Endothelial cell of umbilical vein (primary cell): ENCODE measurements at regions not wholly inside any gene's neighbourhood (a gene's known extent, or its start where the extent isn't known, plus 50 kb on each side); places are given as distances from the start of the nearest gene placed in this dataset.

Experiments
- BruUV-seq: library from RNA; stranded (reverse); fragments of 400-500 nt; replicated peaks from 2 replicates; lab custom pipeline; 2021; lab: Mats Ljungman, UMichigan
- CTCF ChIA-PET: fragments of 300-600, 350-600 bp; sonication (Branson Sonifier 250); formaldehyde crosslinking; loops from one replicate; lab custom pipeline; 2021; ENCODE audit warnings: antibody characterized with exemption, inconsistent platforms; lab: Charles Lee
- POLR2A ChIA-PET: fragments of 300-600, 350-600 bp; sonication (Branson Sonifier 250); formaldehyde crosslinking; loops from one replicate; lab custom pipeline; 2021; ENCODE audit warnings: antibody characterized with exemption, inconsistent platforms; lab: Charles Lee
- DNase-seq: peaks from one replicate; pipeline ENCODE4 v3.0.0-alpha.2; 2011; ENCODE audit warnings: low read depth, low spot score
- FAIRE-seq: peaks from 2 replicates; lab custom pipeline; 2011; peaks lifted over from hg19 to GRCh38; lab: Jason Lieb, UNC
- H2AFZ ChIP-seq: 2 replicates; pipeline ENCODE4 v1.6.0; 2012; ENCODE audit warnings: low read depth, low read length, control low read depth, inconsistent platforms
- H3K27ac ChIP-seq: 2 replicates; pipeline ENCODE4 v1.5.1; 2011; ENCODE audit warnings: low read depth, mild to moderate bottlenecking, control low read depth, low read length, moderate library complexity; ENCODE audit not compliant: insufficient read depth
- H3K27me3 ChIP-seq, 2 experiments: 2 replicates each; pipeline versions ENCODE4 v1.6.0 to v1.6.1; 2011; ENCODE audit warnings: low read length in 2 of 2, mixed read lengths in 1 of 2; ENCODE audit not compliant: control insufficient read depth in 2 of 2, insufficient read depth in 2 of 2
- H3K36me3 ChIP-seq, 2 experiments: 2 replicates in 1 of 2; 3 replicates in 1 of 2; pipeline ENCODE4 v1.5.1; 2011; ENCODE audit warnings: low read length in 2 of 2, mild to moderate bottlenecking in 1 of 2, moderate library complexity in 1 of 2; ENCODE audit not compliant: control insufficient read depth in 2 of 2, insufficient read depth in 2 of 2; ENCODE audit errors: extremely low read depth in 1 of 2
- H3K4me1 ChIP-seq: 3 replicates; pipeline ENCODE4 v1.5.1; 2011; ENCODE audit warnings: mild to moderate bottlenecking, low read length; ENCODE audit not compliant: control insufficient read depth, insufficient read depth; ENCODE audit errors: extremely low read depth
- H3K4me2 ChIP-seq: 2 replicates; pipeline ENCODE4 v1.6.1; 2011; ENCODE audit warnings: low read length, control low read depth, mixed read lengths; ENCODE audit not compliant: insufficient read depth
- H3K4me3 ChIP-seq, 3 experiments: fragments of 200-600 bp in 1 of 3; sonication (generic), shearing (Covaris generic) in 1 of 3; replicated peaks in 1 of 3; 2 replicates each; pipeline ENCODE4 v1.5.1; 2011 to 2016; ENCODE audit warnings: control low read depth in 3 of 3, low read length in 3 of 3, mild to moderate bottlenecking in 2 of 3, inconsistent platforms in 1 of 3, low read depth in 1 of 3, moderate library complexity in 1 of 3; ENCODE audit not compliant: insufficient read depth in 1 of 3
- H3K79me2 ChIP-seq: 2 replicates; pipeline ENCODE4 v1.6.0; 2012; ENCODE audit warnings: low read length, inconsistent platforms; ENCODE audit not compliant: control insufficient read depth, insufficient read depth
- H3K9ac ChIP-seq: replicated peaks from 2 replicates; pipeline ENCODE3; 2011; ENCODE audit warnings: low read length, control low read depth; ENCODE audit not compliant: insufficient read depth; ENCODE audit errors: extremely low read depth
- H3K9me1 ChIP-seq: replicated peaks from 3 replicates; pipeline ENCODE4 v1.6.0; 2011; ENCODE audit warnings: mild to moderate bottlenecking, low read length; ENCODE audit not compliant: control insufficient read depth, insufficient read depth; ENCODE audit errors: extremely low read depth
- H3K9me3 ChIP-seq: replicated peaks from 2 replicates; pipeline ENCODE4 v1.5.1; 2012; ENCODE audit warnings: low read length, inconsistent platforms; ENCODE audit not compliant: control insufficient read depth, insufficient read depth
- H4K20me1 ChIP-seq: replicated peaks from 2 replicates; pipeline ENCODE3; 2011; ENCODE audit warnings: mild to moderate bottlenecking, low read length; ENCODE audit not compliant: control insufficient read depth, insufficient read depth; ENCODE audit errors: extremely low read depth
- CTCF ChIP-seq, 2 donors: IDR thresholded peaks; 1 replicate in 1 of 2; 2 replicates in 1 of 2; pipeline ENCODE4 v1.5.1; 2011; ENCODE audit warnings: low read length in 2 of 2, mild to moderate bottlenecking in 2 of 2, moderate library complexity in 2 of 2, control low read depth in 1 of 2, inconsistent platforms in 1 of 2, low read depth in 1 of 2; ENCODE audit not compliant: insufficient read depth in 1 of 2; ENCODE audit errors: extremely low read depth in 1 of 2
- EZH2 ChIP-seq: IDR thresholded peaks from 2 replicates; pipeline ENCODE4 v1.6.1; 2012; ENCODE audit warnings: borderline replicate concordance, low read depth, mild to moderate bottlenecking, moderate library complexity, low read length, inconsistent platforms; ENCODE audit not compliant: severe bottlenecking
- FOS ChIP-seq: IDR thresholded peaks from 2 replicates; pipeline ENCODE4 v1.6.1; 2011; ENCODE audit warnings: mild to moderate bottlenecking, low read length, moderate library complexity, borderline replicate concordance; ENCODE audit not compliant: insufficient read depth
- GATA2 ChIP-seq: IDR thresholded peaks from 2 replicates; pipeline ENCODE4 v1.7.0; 2011; ENCODE audit warnings: low read depth, mild to moderate bottlenecking, moderate library complexity, mixed read lengths, low read length; ENCODE audit not compliant: insufficient read length, insufficient read depth
- JUN ChIP-seq: IDR thresholded peaks from 2 replicates; pipeline ENCODE4 v1.6.1; 2011; ENCODE audit warnings: borderline replicate concordance, low read depth; ENCODE audit not compliant: insufficient read length, insufficient read depth
- MAX ChIP-seq: IDR thresholded peaks from 2 replicates; pipeline ENCODE4 v1.6.1; 2011; ENCODE audit not compliant: insufficient read depth, insufficient read length
- MYC ChIP-seq: IDR thresholded peaks from one replicate; pipeline ENCODE4 v1.6.1; 2011; ENCODE audit warnings: mild to moderate bottlenecking, low read depth, low read length
- POLR2A ChIP-seq: IDR thresholded peaks from 2 replicates; pipeline ENCODE4 v1.6.1; 2012; ENCODE audit warnings: low read depth, mild to moderate bottlenecking, control low read depth, low read length
- POLR2AphosphoS5 ChIP-seq: IDR thresholded peaks from 2 replicates; pipeline ENCODE4 v1.6.1; 2012; ENCODE audit warnings: low read depth, mild to moderate bottlenecking, control low read depth, low read length, moderate library complexity; ENCODE audit not compliant: insufficient read depth
- dilution Hi-C: fragments of 300-500 bp; cut with MboI; formaldehyde crosslinking; loops from one replicate; pipeline ENCODE4 v1.15.0; 2019; ENCODE audit warnings: low sequenced_read_pairs; ENCODE audit not compliant: extremely low pct_ligation_motif_present
- intact Hi-C: fragments of 100-400 bp; cut with micrococcal nuclease; formaldehyde crosslinking; loops from one replicate; pipeline ENCODE4 v1.10.0; 2022

GRCh38 chr20:6384380-6384779 lies 261.6 kb upstream of the FERMT1 start:
- CTCF ChIA-PET, result no interaction called here
- H3K79me2 ChIP-seq, result no peaks in the 10 kb centered on the region
- no peaks in the 10 kb centered on the region for H3K9me1 ChIP-seq
- no peak overlapping the region for H3K4me2 ChIP-seq
- DNase-seq (no peak), FAIRE-seq (no peak)
- H3K27me3 ChIP-seq, result no peaks in the 10 kb centered on the region
- no peaks in the 10 kb centered on the region for H3K9me3 ChIP-seq
- dilution Hi-C loops (no loop called here), intact Hi-C loops (no loop called here)
- no peaks in the 10 kb centered on the region for H3K36me3 ChIP-seq
- TF ChIP-seq POLR2AphosphoS5, result no peak
- no peak for TF ChIP-seq MAX
- TF ChIP-seq FOS, result no peak
- no peak for TF ChIP-seq MYC
- no peak for TF ChIP-seq JUN
- TF ChIP-seq CTCF (IDR thresholded peaks at IDR 0.05; ENCODE audit: extremely low read depth in 1 of 2, insufficient read depth in 1 of 2, low read depth in 1 of 2, low read length in 2 of 2), result no peak
- TF ChIP-seq GATA2, result no peak
- TF ChIP-seq POLR2A, result no peak
- TF ChIP-seq EZH2, result no peak
- no peak overlapping the region for H3K9ac ChIP-seq
- no peak overlapping the region for H3K4me3 ChIP-seq
- BruUV-seq, result no TSS peak
- no peaks in the 10 kb centered on the region for H3K4me1 ChIP-seq
- POLR2A ChIA-PET, result no interaction called here
- H2AFZ ChIP-seq, result no peak overlapping the region
- no peak overlapping the region for H3K27ac ChIP-seq
- no peaks in the 10 kb centered on the region for H4K20me1 ChIP-seq
